Vagina (tissue), 2 donors: ENCODE measurements at regions not wholly inside any gene's neighbourhood (a gene's known extent, or its start where the extent isn't known, plus 50 kb on each side); places are given as distances from the start of the nearest gene placed in this dataset.

ENCODE experiments used
- POLR2A ChIP-seq, 2 donors: fragments of 450-650 bp; IDR thresholded peaks; one replicate each; pipeline ENCODE4 v1.6.1; 2017; ENCODE audit warnings: antibody characterized with exemption in 2 of 2, mild to moderate bottlenecking in 2 of 2, moderate library complexity in 2 of 2
- TF ChIP-seq, protein P1 (sequence below), 3 experiments: fragments of 450-650 bp in 2 of 3; fragments of 200-600 bp in 1 of 3; sonication (generic) in 1 of 3; IDR thresholded peaks; one replicate each; pipeline ENCODE4 v1.5.1; 2017 to 2019; ENCODE audit warnings: antibody characterized with exemption in 3 of 3, mild to moderate bottlenecking in 2 of 3, moderate library complexity in 2 of 3

DNA sequence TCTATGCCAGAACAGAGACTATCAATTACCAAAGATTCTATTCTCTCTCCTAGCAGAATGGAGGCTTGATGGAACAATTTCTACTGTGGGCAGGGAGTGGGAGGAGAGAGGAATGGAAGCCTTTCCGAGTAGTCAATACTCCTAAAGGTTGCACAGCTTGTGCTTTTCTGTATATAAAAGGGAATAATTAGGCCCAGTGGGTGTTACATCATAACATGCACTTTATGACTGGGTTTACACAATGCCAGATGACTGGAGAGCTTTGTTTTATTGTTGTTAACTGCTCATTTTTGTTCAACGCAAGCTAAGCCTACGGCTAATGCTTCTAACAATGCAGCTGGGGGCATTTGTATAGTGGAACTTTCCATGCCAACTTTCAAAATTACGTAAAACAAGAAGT, 2237.9 kb upstream of the RAG2 start:
- TF ChIP-seq POLR2A (IDR thresholded peaks at IDR 0.05), result no peak
- TF ChIP-seq, protein P1, sequence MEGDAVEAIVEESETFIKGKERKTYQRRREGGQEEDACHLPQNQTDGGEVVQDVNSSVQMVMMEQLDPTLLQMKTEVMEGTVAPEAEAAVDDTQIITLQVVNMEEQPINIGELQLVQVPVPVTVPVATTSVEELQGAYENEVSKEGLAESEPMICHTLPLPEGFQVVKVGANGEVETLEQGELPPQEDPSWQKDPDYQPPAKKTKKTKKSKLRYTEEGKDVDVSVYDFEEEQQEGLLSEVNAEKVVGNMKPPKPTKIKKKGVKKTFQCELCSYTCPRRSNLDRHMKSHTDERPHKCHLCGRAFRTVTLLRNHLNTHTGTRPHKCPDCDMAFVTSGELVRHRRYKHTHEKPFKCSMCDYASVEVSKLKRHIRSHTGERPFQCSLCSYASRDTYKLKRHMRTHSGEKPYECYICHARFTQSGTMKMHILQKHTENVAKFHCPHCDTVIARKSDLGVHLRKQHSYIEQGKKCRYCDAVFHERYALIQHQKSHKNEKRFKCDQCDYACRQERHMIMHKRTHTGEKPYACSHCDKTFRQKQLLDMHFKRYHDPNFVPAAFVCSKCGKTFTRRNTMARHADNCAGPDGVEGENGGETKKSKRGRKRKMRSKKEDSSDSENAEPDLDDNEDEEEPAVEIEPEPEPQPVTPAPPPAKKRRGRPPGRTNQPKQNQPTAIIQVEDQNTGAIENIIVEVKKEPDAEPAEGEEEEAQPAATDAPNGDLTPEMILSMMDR (IDR thresholded peaks at IDR 0.05), result no peak
